DND-41 (cell line): ENCODE measurements at regions not wholly inside any gene's neighbourhood (a gene's known extent, or its start where the extent isn't known, plus 50 kb on each side); places are given as distances from the start of the nearest gene placed in this dataset.

ENCODE experiments used
- CTCF ChIP-seq: IDR thresholded peaks from 2 replicates; pipeline ENCODE4 v1.5.1; 2012; ENCODE audit warnings: borderline replicate concordance, low read length, moderate library complexity, mild to moderate bottlenecking; ENCODE audit not compliant: poor library complexity, severe bottlenecking; ENCODE audit errors: extremely low read depth
- EZH2 ChIP-seq: IDR thresholded peaks from 3 replicates; pipeline ENCODE4 v1.6.1; 2012; ENCODE audit warnings: borderline replicate concordance, low read depth, mild to moderate bottlenecking, moderate library complexity, low read length, inconsistent platforms; ENCODE audit not compliant: severe bottlenecking

- TF ChIP-seq CTCF = no peak
- TF ChIP-seq EZH2 = no peak
These were observed 552.3 kb downstream of the PCDH7 start for GRCh38 chr4:31272331-31273061.
